Mesenteric fat pad (tissue), 1 donor: ENCODE measurements at regions not wholly inside any gene's neighbourhood (a gene's known extent, or its start where the extent isn't known, plus 50 kb on each side); places are given as distances from the start of the nearest gene placed in this dataset.

Experiments
- DNase-seq: peaks from one replicate; pipeline ENCODE4 v3.0.0-alpha.2; 2020; ENCODE audit warnings: low spot score
- donor health status: DM: yes; HTN: yes; CAD: no.

DNA sequence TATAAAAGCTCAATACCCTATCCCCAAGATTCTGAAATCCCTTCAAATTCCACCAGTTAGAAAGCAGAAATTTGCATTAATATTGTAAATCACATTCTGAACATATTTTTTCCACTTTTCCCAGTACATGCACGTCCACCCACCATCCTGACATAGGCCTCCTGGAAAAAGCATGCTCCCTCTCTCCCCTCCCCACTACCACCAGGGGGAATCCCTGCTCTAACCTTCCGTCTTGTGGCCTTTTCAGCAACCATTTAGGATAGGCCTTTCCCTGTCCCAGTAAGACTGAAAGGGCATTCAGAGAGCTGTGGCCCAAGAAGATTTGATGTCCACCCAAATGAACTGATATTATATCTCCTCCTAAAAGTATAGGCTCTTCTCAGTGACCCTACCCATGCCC lies 182.1 kb downstream of the ARRDC4 start:
- no peak for DNase-seq

DNA sequence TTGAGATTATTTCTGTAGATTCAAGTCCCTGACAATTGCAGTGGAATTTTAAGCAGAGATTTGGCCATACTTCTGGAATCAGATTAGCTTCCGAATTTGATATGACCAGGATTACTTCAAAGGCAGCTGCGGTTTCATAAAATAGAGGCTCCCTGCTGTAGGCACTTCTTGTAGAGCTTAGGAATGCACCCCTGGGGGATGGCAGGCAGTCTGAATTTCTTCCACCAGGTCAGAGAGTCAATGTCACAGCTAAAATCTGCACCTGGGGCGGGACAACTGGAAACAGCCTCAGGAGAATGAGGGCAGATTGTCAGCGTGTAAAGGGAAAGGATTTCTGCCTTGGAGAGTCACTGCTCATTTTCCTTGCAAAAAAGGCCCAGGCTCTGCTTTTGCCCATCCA lies 182.6 kb downstream of the ARRDC4 start:
- DNase-seq, result no peak

DNA sequence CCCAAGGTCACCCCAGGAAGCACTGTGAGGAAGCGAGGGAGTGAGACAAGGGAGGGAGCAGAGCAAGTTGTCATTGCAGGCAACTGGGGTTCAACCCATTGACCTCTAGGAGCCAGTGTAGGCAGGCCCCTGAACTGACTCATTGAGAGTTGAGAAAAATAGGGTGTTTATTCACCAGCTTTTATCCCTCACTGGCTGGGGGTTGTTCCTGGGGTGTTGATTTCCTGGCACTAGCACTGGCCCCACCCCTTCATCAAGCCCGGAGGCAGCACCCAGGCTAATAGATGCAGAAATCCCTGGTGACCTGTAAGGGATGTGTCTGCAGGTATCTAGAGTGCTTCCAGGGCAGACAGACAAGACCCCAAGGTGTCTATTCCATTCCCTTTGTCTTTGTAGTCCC lies 183.9 kb downstream of the ARRDC4 start:
- DNase-seq, result no peak

- no peak for DNase-seq
These were observed 185.7 kb downstream of the ARRDC4 start for GRCh38 chr15:98146031-98146820.

- no peak for DNase-seq
These were observed 186.9 kb downstream of the ARRDC4 start for GRCh38 chr15:98147415-98147814.

- DNase-seq, result no peak
These were observed 189.6 kb downstream of the ARRDC4 start for GRCh38 chr15:98150084-98150483.

- DNase-seq, result no peak
These were observed 190.0 kb downstream of the ARRDC4 start for GRCh38 chr15:98150536-98150935.

DNA sequence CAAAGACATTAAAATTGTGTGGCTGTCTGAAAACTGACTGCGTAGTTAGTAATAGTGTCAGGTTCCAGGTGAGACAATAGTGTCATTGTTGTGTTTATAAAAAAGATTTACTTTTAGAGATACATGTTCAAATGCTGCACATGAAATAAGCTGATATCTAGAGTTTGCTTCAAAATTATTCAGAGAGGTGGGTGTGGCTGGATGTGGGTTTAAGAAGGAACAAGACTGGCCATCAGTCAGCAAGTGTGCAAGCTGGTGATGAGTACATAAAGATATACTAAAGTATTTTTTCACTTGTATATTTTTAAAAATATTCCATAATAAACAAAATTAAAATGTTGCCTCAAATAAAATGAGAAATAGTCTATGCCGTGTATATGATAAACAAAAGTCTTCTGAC lies 190.6 kb downstream of the ARRDC4 start:
- DNase-seq, result no peak

- no peak for DNase-seq
These were observed 191.7 kb downstream of the ARRDC4 start for GRCh38 chr15:98152156-98152555.

GRCh38 chr15:98154863-98155262 lies 194.4 kb downstream of the ARRDC4 start:
- no peak for DNase-seq

DNA sequence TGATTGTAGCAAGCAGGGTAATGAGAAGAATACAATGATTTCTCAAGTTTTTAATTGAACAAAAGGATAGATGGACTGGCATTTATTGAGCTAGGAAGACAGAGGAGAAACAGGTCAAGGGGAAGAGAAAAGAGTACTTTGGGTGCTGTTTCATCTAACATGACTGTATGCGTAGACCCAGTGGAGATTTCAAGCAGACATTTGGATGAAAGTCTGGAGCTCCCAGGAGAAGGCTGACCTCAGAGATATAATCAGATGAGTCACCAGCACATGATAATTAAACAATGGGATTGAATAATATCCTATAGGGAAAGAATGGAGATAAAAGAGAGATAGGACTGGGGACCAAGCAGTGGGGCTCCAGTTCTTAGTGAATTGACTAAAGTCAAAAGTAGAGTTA lies 194.9 kb downstream of the ARRDC4 start:
- DNase-seq, result no peak

GRCh38 chr15:98160236-98160635 lies 199.7 kb downstream of the ARRDC4 start:
- no peak for DNase-seq

GRCh38 chr15:98163319-98164045 lies 203.0 kb downstream of the ARRDC4 start:
- DNase-seq, result no peak

DNA sequence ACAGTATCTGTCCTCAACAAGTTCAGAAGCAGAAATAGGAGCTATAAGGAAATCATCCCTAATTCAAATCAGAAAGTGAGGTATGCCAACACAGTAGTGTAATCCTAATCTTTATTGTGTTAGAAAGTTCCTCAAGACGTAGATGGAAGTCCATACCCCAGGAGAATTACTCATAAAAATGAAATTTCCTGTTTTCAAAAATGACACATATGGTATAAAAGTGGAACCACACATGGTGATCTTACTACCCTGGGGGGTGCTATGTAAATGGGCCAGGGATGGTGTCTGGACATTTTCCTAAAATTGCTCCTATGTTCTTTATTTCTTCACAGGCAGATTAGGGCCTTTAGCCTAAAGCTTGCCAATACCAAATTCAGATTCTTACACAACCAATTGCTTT lies 204.1 kb downstream of the ARRDC4 start:
- no peak for DNase-seq

DNA sequence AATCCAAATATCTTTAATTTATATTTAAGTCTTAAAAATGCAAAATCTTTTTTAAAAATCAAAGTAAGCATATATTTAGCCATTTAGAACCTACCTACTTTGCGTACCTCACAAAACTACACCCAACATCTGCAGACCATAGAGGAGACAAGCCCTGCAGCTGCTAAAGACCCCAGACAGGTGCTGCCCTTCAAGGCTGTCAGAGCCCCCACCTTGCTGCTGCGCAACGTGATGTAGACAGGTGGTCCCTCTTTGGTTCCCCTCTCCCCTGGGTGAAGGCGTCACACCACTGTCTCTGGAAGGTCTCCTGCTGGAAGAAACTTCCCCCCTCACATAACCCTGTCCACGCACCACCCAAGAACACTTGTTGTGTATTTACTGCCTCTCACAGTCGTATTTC lies 204.5 kb downstream of the ARRDC4 start:
- DNase-seq, result no peak

DNA sequence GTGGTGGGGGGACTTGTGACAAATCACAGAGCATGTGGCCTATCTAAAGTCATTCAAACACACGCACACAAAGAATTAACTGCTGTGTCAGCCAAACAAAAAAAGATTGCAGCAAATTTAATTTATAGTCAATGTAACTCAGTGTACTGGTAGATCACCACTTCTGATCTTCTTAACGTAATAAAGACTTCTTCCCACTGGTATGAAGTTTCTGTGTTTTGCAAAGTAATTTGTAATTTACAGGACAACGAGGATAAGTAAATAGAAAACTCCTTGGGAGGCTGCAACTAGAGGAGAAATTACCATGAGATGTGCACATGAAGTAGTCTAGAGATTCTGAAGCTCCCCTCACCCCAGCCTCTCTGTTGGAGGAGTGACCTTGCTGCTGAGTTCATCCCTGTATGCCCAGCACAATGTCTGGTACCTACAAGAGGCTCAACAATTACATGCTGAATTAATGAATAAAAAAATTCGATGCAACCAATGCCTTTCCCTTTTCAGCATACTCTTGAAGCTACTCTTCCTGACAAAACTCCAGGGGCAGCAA lies 207.3 kb downstream of the ARRDC4 start:
- no peak for DNase-seq

- DNase-seq, result no peak
These were observed 209.0 kb downstream of the ARRDC4 start for GRCh38 chr15:98169551-98169950.

GRCh38 chr15:98174286-98174685 lies 213.8 kb downstream of the ARRDC4 start:
- DNase-seq, result no peak

GRCh38 chr15:98174841-98175240 lies 214.3 kb downstream of the ARRDC4 start:
- no peak for DNase-seq

- DNase-seq, result no peak
These were observed 217.6 kb downstream of the ARRDC4 start for GRCh38 chr15:98177966-98178592.

GRCh38 chr15:98178861-98179260 lies 218.4 kb downstream of the ARRDC4 start:
- no peak for DNase-seq

- DNase-seq, result no peak
These were observed 227.0 kb downstream of the ARRDC4 start for GRCh38 chr15:98187549-98187948.
